K562 (cell line): ENCODE measurements at regions not wholly inside any gene's neighbourhood (a gene's known extent, or its start where the extent isn't known, plus 50 kb on each side); places are given as distances from the start of the nearest gene placed in this dataset.

Source experiments
- ATAC-seq: fragments of 200-7000 bp; cut with Tn5 transposase; 3 replicates; pipeline ENCODE4 v1.9.1; 2020; ENCODE audit warnings: moderate library complexity
- BruUV-seq: library from RNA; stranded (reverse); fragments of 400-500 nt; replicated peaks from 2 replicates; lab custom pipeline; 2021; lab: Mats Ljungman, UMichigan
- CTCF ChIA-PET: fragments of 300-600 bp; formaldehyde crosslinking; extraction: SDS; loops from one replicate; lab custom pipeline; 2021; ENCODE audit warnings: low intra/inter-chr PET ratio; lab: Yijun Ruan, JAX
- POLR2A ChIA-PET: fragments of 300-600, 350-650 bp; sonication (Branson Sonifier 250); formaldehyde crosslinking; extraction: SDS; loops from one replicate; lab custom pipeline; 2021; ENCODE audit warnings: antibody characterized with exemption, inconsistent platforms; lab: Yijun Ruan, JAX
- DNase-seq, 4 experiments: peaks; one replicate each; pipeline versions ENCODE4 v3.0.0 to v3.0.0-alpha.2; 2011 to 2018; ENCODE audit warnings: low spot score in 3 of 4, mixed read lengths in 3 of 4; ENCODE audit errors: extremely low read depth in 1 of 4
- FAIRE-seq: peaks from 2 replicates; lab custom pipeline; 2011; peaks lifted over from hg19 to GRCh38; lab: Jason Lieb, UNC
- H2AFZ ChIP-seq: 2 replicates; pipeline ENCODE4 v1.6.0; 2011; ENCODE audit warnings: low read depth, low read length, control low read depth, inconsistent platforms
- H3K27ac ChIP-seq: fragments of 200-600 bp; 3 replicates; pipeline ENCODE4 v1.8.0; 2011; ENCODE audit warnings: low read depth, mild to moderate bottlenecking, control low read depth, inconsistent platforms, low read length, moderate library complexity, mixed read lengths; ENCODE audit errors: extremely low read depth
- H3K27me3 ChIP-seq, 2 experiments: fragments of 300-600 bp in 1 of 2; 2 replicates in 1 of 2; 3 replicates in 1 of 2; pipeline versions ENCODE4 v1.6.0 to v1.8.0; 2011; ENCODE audit warnings: inconsistent platforms in 2 of 2, low read length in 2 of 2, mild to moderate bottlenecking in 1 of 2, mixed read lengths in 1 of 2, moderate library complexity in 1 of 2; ENCODE audit not compliant: control insufficient read depth in 2 of 2, insufficient read depth in 2 of 2
- H3K36me3 ChIP-seq: fragments of 300-600 bp; 3 replicates; pipeline ENCODE4 v1.8.0; 2011; ENCODE audit warnings: mild to moderate bottlenecking, low read length, inconsistent platforms; ENCODE audit not compliant: control insufficient read depth, insufficient read depth
- H3K4me1 ChIP-seq, 2 experiments: fragments of 200-600 bp in 1 of 2; replicated peaks in 1 of 2; 2 replicates in 1 of 2; 3 replicates in 1 of 2; pipeline versions ENCODE4 v1.5.1 to v1.8.0; 2011; ENCODE audit warnings: inconsistent platforms in 2 of 2, low read length in 2 of 2, mild to moderate bottlenecking in 1 of 2, mixed read lengths in 1 of 2, moderate library complexity in 1 of 2; ENCODE audit not compliant: control insufficient read depth in 2 of 2, insufficient read depth in 2 of 2
- H3K4me2 ChIP-seq: 2 replicates; pipeline ENCODE4 v1.6.1; 2011; ENCODE audit warnings: low read length, control low read depth, inconsistent platforms, mixed read lengths; ENCODE audit not compliant: insufficient read depth
- H3K4me3 ChIP-seq: fragments of 200-600 bp; sonication (generic), shearing (Covaris generic); 2 replicates; pipeline ENCODE4 v1.5.1; 2016; ENCODE audit warnings: control low read depth, inconsistent platforms
- H3K79me2 ChIP-seq: fragments of 200-600 bp; 3 replicates; pipeline ENCODE4 v1.8.0; 2011; ENCODE audit warnings: low read length, inconsistent platforms; ENCODE audit not compliant: control insufficient read depth, insufficient read depth
- H3K9ac ChIP-seq, 2 experiments: 2 replicates each; pipeline versions ENCODE4 v1.6.0 to v1.6.1; 2011; ENCODE audit warnings: low read depth in 2 of 2, low read length in 2 of 2, control low read depth in 1 of 2, inconsistent platforms in 1 of 2, mild to moderate bottlenecking in 1 of 2, mixed read lengths in 1 of 2; ENCODE audit not compliant: insufficient read depth in 1 of 2
- H3K9me1 ChIP-seq: one replicate; pipeline ENCODE4 v1.6.0; 2011; ENCODE audit warnings: inconsistent platforms, mild to moderate bottlenecking, low read length, moderate library complexity; ENCODE audit not compliant: control insufficient read depth, insufficient read depth
- H3K9me3 ChIP-seq: replicated peaks from 2 replicates; pipeline ENCODE4 v1.5.1; 2011; ENCODE audit warnings: low read depth, low read length, inconsistent platforms; ENCODE audit not compliant: control insufficient read depth, insufficient read depth
- H4K20me1 ChIP-seq: replicated peaks from 2 replicates; pipeline ENCODE4 v1.6.1; 2011; ENCODE audit warnings: low read length, inconsistent platforms, mixed read lengths; ENCODE audit not compliant: control insufficient read depth, insufficient read depth
- ARHGAP35 ChIP-seq: fragments of 450-650 bp; IDR thresholded peaks from 2 replicates; pipeline ENCODE4 v1.6.1; 2018; ENCODE audit not compliant: partially characterized antibody
- BRCA1 ChIP-seq, 2 experiments: fragments of 450-650 bp in 1 of 2; sonication (generic) in 1 of 2; formaldehyde crosslinking in 1 of 2; IDR thresholded peaks; 2 replicates each; pipeline versions ENCODE4 v1.5.0 to v1.6.1; 2017 to 2020; ENCODE audit warnings: mild to moderate bottlenecking in 1 of 2, missing genetic modification reagents in 1 of 2
- ETS1 ChIP-seq: conservative IDR thresholded peaks from 2 replicates; pipeline ENCODE4 v1.6.1; 2011; ENCODE audit warnings: low read depth, mild to moderate bottlenecking, low read length; ENCODE audit not compliant: control insufficient read depth
- HMG20A ChIP-seq: fragments of 450-650 bp; formaldehyde crosslinking; conservative IDR thresholded peaks from 2 replicates; pipeline ENCODE4 v1.4.0; 2020; ENCODE audit warnings: mild to moderate bottlenecking, mixed read lengths
- HNRNPLL ChIP-seq: fragments of 200-400 bp; formaldehyde crosslinking; IDR thresholded peaks from 2 replicates; pipeline ENCODE4 v1.6.1; 2017; ENCODE audit warnings: low read length, low read depth, mild to moderate bottlenecking; ENCODE audit not compliant: poor library complexity, severe bottlenecking
- KAT8 ChIP-seq: fragments of 450-650 bp; IDR thresholded peaks from 2 replicates; pipeline ENCODE4 v1.6.1; 2016; ENCODE audit warnings: low read depth, mild to moderate bottlenecking
- MTA2 ChIP-seq: fragments of 450-650 bp; IDR thresholded peaks from 2 replicates; pipeline ENCODE4 v1.6.1; 2016; ENCODE audit warnings: low read depth
- PML ChIP-seq: IDR thresholded peaks from 2 replicates; pipeline ENCODE4 v1.6.1; 2012; ENCODE audit warnings: low read length, inconsistent platforms
- PPARD ChIP-seq: fragments of 250-450 bp; sonication (Bioruptor Pico); IDR thresholded peaks from 2 replicates; pipeline ENCODE4 v1.8.0; 2022; ENCODE audit warnings: inconsistent platforms, mild to moderate bottlenecking, moderate library complexity
- PTTG1 ChIP-seq: fragments of 450-650 bp; IDR thresholded peaks from 2 replicates; pipeline ENCODE4 v1.6.1; 2016; ENCODE audit warnings: low read depth, mild to moderate bottlenecking, missing genetic modification characterization, missing compliant biosample characterization
- TFAP4 ChIP-seq: sonication (generic); formaldehyde crosslinking; IDR thresholded peaks from 2 replicates; pipeline ENCODE4 v1.8.0; 2022; ENCODE audit warnings: missing genetic modification reagents, mild to moderate bottlenecking, moderate library complexity, borderline replicate concordance
- TGIF2 ChIP-seq: sonication (generic); formaldehyde crosslinking; IDR thresholded peaks from 2 replicates; pipeline ENCODE4 v1.8.1; 2022; ENCODE audit warnings: mild to moderate bottlenecking, missing genetic modification reagents, moderate library complexity
- ZNF668 ChIP-seq: fragments of 250-450 bp; sonication (Bioruptor Pico); IDR thresholded peaks from 2 replicates; pipeline ENCODE4 v1.8.0; 2022; ENCODE audit warnings: mild to moderate bottlenecking, inconsistent platforms
- WGBS: fragments of 100-300 bp; shearing (Covaris generic); methylation state at CpG from one replicate; pipeline ENCODE4 v1.1.6; 2016; ENCODE audit warnings: low coverage, mixed read lengths; ENCODE audit not compliant: insufficient coverage; ENCODE audit errors: missing lambda C conversion rate; 5-methylcytosine and 5-hydroxymethylcytosine counted together
- in situ Hi-C: fragments of 300-500 bp; cut with MboI; formaldehyde crosslinking; loops from 4 replicates; pipeline ENCODE4 v1.15.0; 2018; ENCODE audit warnings: inconsistent platforms, mixed read lengths
- intact Hi-C: fragments of 100-400 bp; cut with micrococcal nuclease; formaldehyde crosslinking; loops from 2 replicates; pipeline ENCODE4 v1.14.2; 2022
- TF ChIP-seq, protein P1 (sequence below), 2 experiments: fragments of 450-650 bp in 1 of 2; sonication (generic) in 1 of 2; formaldehyde crosslinking; conservative IDR thresholded peaks; 2 replicates each; pipeline versions ENCODE4 v1.4.0 to v1.8.1; 2020 to 2022; ENCODE audit warnings: mild to moderate bottlenecking in 1 of 2, missing genetic modification reagents in 1 of 2

DNA sequence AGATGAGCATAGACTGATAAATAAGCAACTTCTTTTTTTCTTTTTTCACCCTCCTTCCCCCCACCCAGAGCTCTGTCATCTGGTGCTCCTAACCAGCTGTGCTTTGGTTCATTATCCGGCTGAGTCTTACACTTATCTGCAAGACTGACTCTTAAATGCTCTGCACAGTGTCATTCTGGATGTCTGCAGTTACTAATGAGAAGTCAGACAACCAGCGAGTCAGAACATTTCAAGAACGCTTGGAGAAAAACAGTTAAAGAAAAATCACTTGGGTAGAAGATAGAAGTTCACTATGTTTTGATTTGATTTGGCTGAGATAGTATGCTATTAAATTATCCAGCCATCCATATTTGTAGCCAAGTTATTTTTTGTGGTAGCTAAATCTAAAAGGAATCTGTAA, 328.9 kb upstream of the PRICKLE1 start:
- Histone ChIP-seq H3K9me1 (no peaks in the 10 kb centered on the region), H3K27ac (no peak overlapping the region), H3K9me3 (no peaks in the 10 kb centered on the region), H3K4me2 (no peak overlapping the region), H3K9ac (no peak overlapping the region), H3K36me3 (no peaks in the 10 kb centered on the region), H4K20me1 (no peaks in the 10 kb centered on the region), H3K4me1 (no peaks in the 10 kb centered on the region), H3K27me3 (no peaks in the 10 kb centered on the region), H3K79me2 (no peaks in the 10 kb centered on the region), H2AFZ (no peak overlapping the region), H3K4me3 (no peak overlapping the region)
- WGBS: 0% methylated on average over 3 of the region's 3 CpGs
- intact Hi-C loops: no loop called here
- in situ Hi-C loops: no loop called here
- no peak for DNase-seq
- TF ChIP-seq ETS1: no peak
- TF ChIP-seq TGIF2: no peak
- TF ChIP-seq HNRNPLL: no peak
- POLR2A ChIA-PET: no interaction called here
- CTCF ChIA-PET: no interaction called here
- no TSS peak for BruUV-seq
- FAIRE-seq: no peak
- no peak for ATAC-seq

DNA sequence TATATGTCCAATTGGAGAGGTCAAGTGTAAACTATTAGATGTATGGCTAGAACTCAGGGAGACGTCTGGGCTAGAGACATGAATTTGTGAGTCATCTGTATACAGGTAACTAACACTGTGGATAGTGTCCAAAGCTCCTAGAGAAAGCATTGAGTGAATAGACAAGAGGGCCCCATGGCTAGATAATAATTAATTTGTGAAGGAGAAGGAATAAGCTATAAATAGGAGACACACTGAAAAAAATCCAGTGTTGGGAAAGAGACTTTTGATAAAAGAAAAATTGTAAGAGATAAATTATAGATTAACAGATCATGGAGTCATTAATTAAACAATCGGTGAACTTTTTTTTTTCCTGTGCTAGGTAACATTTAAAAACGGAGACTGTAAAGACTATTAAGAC, 326.6 kb upstream of the PRICKLE1 start:
- no peak overlapping the region for H3K4me2 ChIP-seq

More for the DNA sequence above, 326.6 kb upstream of the PRICKLE1 start:
- POLR2A ChIA-PET: interaction anchor here (0.8 kb wide), 1 partner anchor 1395 kb away, joined by 3 read pairs; no protein-coding TSS in a partner anchor
- H3K4me1 ChIP-seq: no peaks in the 10 kb centered on the region
- intact Hi-C loops: no loop called here
- no peaks in the 10 kb centered on the region for H3K27me3 ChIP-seq
- CTCF ChIA-PET: no interaction called here
- WGBS: 6% methylated on average over 3 of the region's 3 CpGs
- no peaks in the 10 kb centered on the region for H3K79me2 ChIP-seq
- H3K36me3 ChIP-seq: no peaks in the 10 kb centered on the region
- DNase-seq: no peak
- no peak overlapping the region for H2AFZ ChIP-seq
- H3K9me1 ChIP-seq: no peaks in the 10 kb centered on the region
- TF ChIP-seq, protein P1, sequence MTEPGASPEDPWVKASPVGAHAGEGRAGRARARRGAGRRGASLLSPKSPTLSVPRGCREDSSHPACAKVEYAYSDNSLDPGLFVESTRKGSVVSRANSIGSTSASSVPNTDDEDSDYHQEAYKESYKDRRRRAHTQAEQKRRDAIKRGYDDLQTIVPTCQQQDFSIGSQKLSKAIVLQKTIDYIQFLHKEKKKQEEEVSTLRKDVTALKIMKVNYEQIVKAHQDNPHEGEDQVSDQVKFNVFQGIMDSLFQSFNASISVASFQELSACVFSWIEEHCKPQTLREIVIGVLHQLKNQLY (CRISPR knock-in tag; conservative IDR thresholded peaks at IDR 0.05): no peak
- no peak for TF ChIP-seq PPARD (CRISPR knock-in tag)
- TF ChIP-seq BRCA1 (IDR thresholded peaks at IDR 0.05): no peak
- no peak for TF ChIP-seq BRCA1 (CRISPR knock-in tag; IDR thresholded peaks at IDR 0.05)
- TF ChIP-seq ARHGAP35: no peak
- TF ChIP-seq PML: no peak
- TF ChIP-seq ZNF668 (CRISPR knock-in tag): no peak
- no peak for TF ChIP-seq MTA2
- TF ChIP-seq KAT8: no peak
- TF ChIP-seq TFAP4: no peak
- no peak for TF ChIP-seq HMG20A
- no peak for TF ChIP-seq PTTG1
- TF ChIP-seq, all 486 proteins: peak for 0
- ATAC-seq: no peak
- in situ Hi-C loops: no loop called here
- no TSS peak for BruUV-seq
- FAIRE-seq: no peak
- no peaks in the 10 kb centered on the region for H3K9me3 ChIP-seq
- H4K20me1 ChIP-seq: no peaks in the 10 kb centered on the region
- no peak overlapping the region for H3K27ac ChIP-seq
- no peak overlapping the region for H3K9ac ChIP-seq
- H3K4me3 ChIP-seq: no peak overlapping the region
